H9 (cell line): ENCODE measurements at regions not wholly inside any gene's neighbourhood (a gene's known extent, or its start where the extent isn't known, plus 50 kb on each side); places are given as distances from the start of the nearest gene placed in this dataset.
A peak's percentile ranks its signal among the peaks of the same experiment; 100 is the strongest.

Source experiments
- DNase-seq: peaks from one replicate; pipeline ENCODE4 v3.0.0-alpha.2; 2017
- H2AFZ ChIP-seq: one replicate; pipeline ENCODE4 v1.6.1; 2013; ENCODE audit warnings: mild to moderate bottlenecking, low read length, control low read depth, moderate library complexity
- H2AK5ac ChIP-seq: 2 replicates; pipeline ENCODE4 v1.6.1; 2013; ENCODE audit warnings: low read length, control low read depth, mixed read lengths; ENCODE audit not compliant: insufficient read length
- H2BK120ac ChIP-seq: one replicate; pipeline ENCODE4 v1.6.1; 2013; ENCODE audit warnings: low read depth, mild to moderate bottlenecking, low read length, control low read depth, inconsistent platforms; ENCODE audit not compliant: poor library complexity, severe bottlenecking
- H2BK12ac ChIP-seq: 2 replicates; pipeline ENCODE4 v1.6.1; 2013; ENCODE audit warnings: low read length, control low read depth, mixed read lengths, low read depth; ENCODE audit not compliant: insufficient read length
- H2BK15ac ChIP-seq: 2 replicates; pipeline ENCODE4 v1.6.1; 2013; ENCODE audit warnings: low read depth, low read length, control low read depth
- H2BK20ac ChIP-seq: one replicate; pipeline ENCODE4 v1.6.1; 2013; ENCODE audit warnings: low read depth, mild to moderate bottlenecking, low read length, control low read depth, inconsistent platforms; ENCODE audit not compliant: poor library complexity, severe bottlenecking
- H2BK5ac ChIP-seq: 2 replicates; pipeline ENCODE4 v1.6.1; 2013; ENCODE audit warnings: low read length, control low read depth, mixed read lengths; ENCODE audit not compliant: insufficient read length
- H3K14ac ChIP-seq: 2 replicates; pipeline ENCODE4 v1.6.1; 2013; ENCODE audit warnings: low read length, control low read depth; ENCODE audit not compliant: insufficient read depth
- H3K18ac ChIP-seq: 2 replicates; pipeline ENCODE4 v1.6.1; 2013; ENCODE audit warnings: low read depth, mild to moderate bottlenecking, mixed read lengths, low read length, control low read depth; ENCODE audit not compliant: insufficient read length
- H3K23ac ChIP-seq: 2 replicates; pipeline ENCODE4 v1.6.1; 2013; ENCODE audit warnings: low read length, control low read depth, mixed read lengths, low read depth; ENCODE audit not compliant: insufficient read length
- H3K23me2 ChIP-seq: 2 replicates; pipeline ENCODE4 v1.6.1; 2013; ENCODE audit warnings: low read depth, mild to moderate bottlenecking, mixed read lengths, low read length, control low read depth; ENCODE audit not compliant: insufficient read length, poor library complexity, severe bottlenecking
- H3K27ac ChIP-seq: 2 replicates; pipeline ENCODE4 v1.5.1; 2013; ENCODE audit warnings: low read length, control low read depth, mixed read lengths, low read depth; ENCODE audit not compliant: insufficient read length
- H3K27me3 ChIP-seq: 2 replicates; pipeline ENCODE4 v1.6.1; 2013; ENCODE audit warnings: low read length, control low read depth, inconsistent platforms; ENCODE audit not compliant: insufficient read depth
- H3K4ac ChIP-seq: 2 replicates; pipeline ENCODE4 v1.6.1; 2013; ENCODE audit warnings: low read depth, mild to moderate bottlenecking, control low read depth, inconsistent platforms, low read length, moderate library complexity
- H3K4me1 ChIP-seq: 2 replicates; pipeline ENCODE4 v1.6.1; 2013; ENCODE audit warnings: low read length, control low read depth, inconsistent platforms; ENCODE audit not compliant: insufficient read depth
- H3K4me2 ChIP-seq: 2 replicates; pipeline ENCODE4 v1.6.1; 2013; ENCODE audit warnings: low read length, control low read depth, mixed read lengths; ENCODE audit not compliant: insufficient read length, insufficient read depth
- H3K56ac ChIP-seq: 2 replicates; pipeline ENCODE4 v1.6.1; 2013; ENCODE audit warnings: low read depth, mild to moderate bottlenecking, mixed read lengths, low read length, control low read depth; ENCODE audit not compliant: insufficient read length
- H3K79me1 ChIP-seq: 2 replicates; pipeline ENCODE4 v1.6.1; 2013; ENCODE audit warnings: low read depth, mild to moderate bottlenecking, moderate library complexity, low read length, control low read depth, inconsistent platforms; ENCODE audit not compliant: insufficient read depth, poor library complexity, severe bottlenecking
- H3K79me2 ChIP-seq: 2 replicates; pipeline ENCODE4 v1.6.1; 2013; ENCODE audit warnings: low read length, control low read depth, inconsistent platforms; ENCODE audit not compliant: insufficient read depth
- H3K9ac ChIP-seq: 2 replicates; pipeline ENCODE4 v1.6.1; 2013; ENCODE audit warnings: low read length, control low read depth, mixed read lengths; ENCODE audit not compliant: insufficient read length; ENCODE audit errors: extremely low read depth
- H3K9me3 ChIP-seq: one replicate; pipeline ENCODE4 v1.6.1; 2013; ENCODE audit warnings: low read depth, low read length, inconsistent platforms; ENCODE audit not compliant: control insufficient read depth
- H3T11ph ChIP-seq: one replicate; pipeline ENCODE4 v1.6.1; 2013; ENCODE audit warnings: mild to moderate bottlenecking, low read length, control low read depth, inconsistent platforms
- H4K20me1 ChIP-seq: one replicate; pipeline ENCODE4 v1.6.1; 2013; ENCODE audit not compliant: control insufficient read depth, insufficient read length, insufficient read depth
- H4K5ac ChIP-seq: 2 replicates; pipeline ENCODE4 v1.6.1; 2013; ENCODE audit warnings: low read depth, mild to moderate bottlenecking, mixed read lengths, low read length, control low read depth; ENCODE audit not compliant: insufficient read length
- H4K8ac ChIP-seq: replicated peaks from 2 replicates; pipeline ENCODE4 v1.6.1; 2013; ENCODE audit warnings: low read length, control low read depth, mixed read lengths, low read depth; ENCODE audit not compliant: insufficient read length
- H4K91ac ChIP-seq: 2 replicates; pipeline ENCODE4 v1.6.1; 2013; ENCODE audit warnings: low read depth, mild to moderate bottlenecking, moderate library complexity, mixed read lengths, low read length, control low read depth; ENCODE audit not compliant: insufficient read length
- H3K27ac Mint-ChIP-seq, 3 experiments: 2 replicates in 2 of 3; 3 replicates in 1 of 3; pipeline ENCODE4 v1.8.0; 2020 to 2021; ENCODE audit warnings: mixed read lengths in 3 of 3, mild to moderate bottlenecking in 1 of 3, moderate library complexity in 1 of 3
- H3K27me3 Mint-ChIP-seq: 2 replicates; pipeline ENCODE4 v1.8.0; 2021; ENCODE audit warnings: low read depth, mild to moderate bottlenecking, moderate library complexity, mixed read lengths
- H3K36me3 Mint-ChIP-seq, 3 experiments: 2 replicates in 2 of 3; 3 replicates in 1 of 3; pipeline ENCODE4 v1.8.0; 2020 to 2021; ENCODE audit warnings: low read depth in 3 of 3, mixed read lengths in 3 of 3; ENCODE audit not compliant: insufficient read depth in 1 of 3
- H3K4me1 Mint-ChIP-seq, 2 experiments: 2 replicates each; pipeline ENCODE4 v1.8.0; 2020; ENCODE audit warnings: mixed read lengths in 2 of 2
- H3K4me3 Mint-ChIP-seq, 2 experiments: 2 replicates in 1 of 2; 3 replicates in 1 of 2; pipeline ENCODE4 v1.8.0; 2020 to 2021; ENCODE audit warnings: mild to moderate bottlenecking in 2 of 2, mixed read lengths in 2 of 2, moderate library complexity in 1 of 2
- H3K9me3 Mint-ChIP-seq, 2 experiments: 2 replicates in 1 of 2; 3 replicates in 1 of 2; pipeline ENCODE4 v1.8.0; 2020; ENCODE audit warnings: mild to moderate bottlenecking in 2 of 2, mixed read lengths in 2 of 2, moderate library complexity in 1 of 2
- CTCF ChIP-seq: fragments of 200-600 bp; sonication (generic); conservative IDR thresholded peaks from 3 replicates; pipeline ENCODE4 v1.8.0; 2021; ENCODE audit warnings: antibody characterized with exemption, mild to moderate bottlenecking
- WGBS: extraction: QIAGEN DNeasy Blood & Tissue Kit; methylation state at CpG from one replicate; pipeline ENCODE4 v1.1.7; 2013; ENCODE audit warnings: missing lambda C conversion rate, low lambda C conversion rate, mixed read lengths; ENCODE audit not compliant: insufficient read length; ENCODE audit errors: extremely low coverage; 5-methylcytosine and 5-hydroxymethylcytosine counted together

- no peaks in the 10 kb centered on the region for H4K20me1 ChIP-seq
- H3K4me3 Mint-ChIP-seq: no peak overlapping the region
Observed at GRCh38 chr1:30313176-30313575, 410.2 kb downstream of the MATN1 start.

More at GRCh38 chr1:30313176-30313575, 410.2 kb downstream of the MATN1 start:
- H2BK20ac ChIP-seq: no peak overlapping the region
- no peak overlapping the region for H3K18ac ChIP-seq
- WGBS: no CpG with 5 or more reads among the region's 6 CpGs
- H3K79me2 ChIP-seq: no peaks in the 10 kb centered on the region
- no peaks in the 10 kb centered on the region for H3K79me1 ChIP-seq
- no peaks in the 10 kb centered on the region for H3K23me2 ChIP-seq
- H3K4me1 ChIP-seq: no peaks in the 10 kb centered on the region
- Mint-ChIP-seq H3K27ac (no peak overlapping the region), H3K36me3 (peaks cover 0 to 3% (median 0%) of the 10 kb centered on the region in 3 experiments; a peak in 1 of 7 replicates), H3K9me3 (peaks cover 2 to 5% of the 10 kb centered on the region in 2 experiments; a peak in 2 of 5 replicates), H3K27me3 (peaks cover 26% of the 10 kb centered on the region), H3K4me1 (peaks cover 0 to 13% of the 10 kb centered on the region in 2 experiments; a peak in 2 of 4 replicates)
- no peak overlapping the region for H3K27ac ChIP-seq
- no peak for TF ChIP-seq CTCF
- no peak overlapping the region for H2BK5ac ChIP-seq
- H3K4ac ChIP-seq: no peak overlapping the region
- H2BK12ac ChIP-seq: no peak overlapping the region
- no peak overlapping the region for H4K91ac ChIP-seq
- H2AK5ac ChIP-seq: no peak overlapping the region
- no peak overlapping the region for H4K8ac ChIP-seq
- no peak overlapping the region for H3T11ph ChIP-seq
- H3K23ac ChIP-seq: no peak overlapping the region
- H3K4me2 ChIP-seq: no peak overlapping the region
- H2BK15ac ChIP-seq: no peak overlapping the region
- no peak for DNase-seq
- H3K14ac ChIP-seq: 0 out of 2 replicates have a peak overlapping the region, but pooled peaks have one; percentile 27
- no peaks in the 10 kb centered on the region for H3K27me3 ChIP-seq
- no peaks in the 10 kb centered on the region for H3K9me3 ChIP-seq
- H2AFZ ChIP-seq: no peak overlapping the region
- no peak overlapping the region for H2BK120ac ChIP-seq
- no peak overlapping the region for H4K5ac ChIP-seq
- no peak overlapping the region for H3K56ac ChIP-seq
- H3K9ac ChIP-seq: no peak overlapping the region
